Sigmoid colon (tissue), 4 donors: ENCODE measurements at regions not wholly inside any gene's neighbourhood (a gene's known extent, or its start where the extent isn't known, plus 50 kb on each side); places are given as distances from the start of the nearest gene placed in this dataset.

Experiments
- CTCF ChIP-seq, 4 experiments: fragments of 450-650 bp in 3 of 4; fragments of 200-600 bp in 1 of 4; IDR thresholded peaks; one replicate each; pipeline ENCODE4 v1.5.1; 2016 to 2019; ENCODE audit warnings: antibody characterized with exemption in 4 of 4, mild to moderate bottlenecking in 3 of 4, moderate library complexity in 2 of 4
- EP300 ChIP-seq, 4 donors: sonication (generic); formaldehyde crosslinking; IDR thresholded peaks; one replicate each; pipeline ENCODE4 v1.6.1; 2017; ENCODE audit warnings: antibody characterized with exemption in 4 of 4
- POLR2A ChIP-seq, 2 donors: fragments of 450-650 bp; IDR thresholded peaks; one replicate each; pipeline ENCODE4 v1.6.1; 2016; ENCODE audit warnings: antibody characterized with exemption in 2 of 2, mild to moderate bottlenecking in 2 of 2, moderate library complexity in 2 of 2
- POLR2AphosphoS5 ChIP-seq, 4 donors: sonication (generic); formaldehyde crosslinking; IDR thresholded peaks; one replicate each; pipeline ENCODE4 v1.6.1; 2017; ENCODE audit warnings: antibody characterized with exemption in 4 of 4

GRCh38 chr18:11367351-11367750, 218.0 kb upstream of the PIEZO2 start:
- TF ChIP-seq CTCF (IDR thresholded peaks at IDR 0.05) (no peak), POLR2A (IDR thresholded peaks at IDR 0.05) (no peak), EP300 (IDR thresholded peaks at IDR 0.05) (no peak), POLR2AphosphoS5 (IDR thresholded peaks at IDR 0.05) (no peak)
